SK-N-MC (cell line): ENCODE measurements at regions not wholly inside any gene's neighbourhood (a gene's known extent, or its start where the extent isn't known, plus 50 kb on each side); places are given as distances from the start of the nearest gene placed in this dataset.

Experiments used
- EZH2 ChIP-seq: fragments of 200-600 bp; sonication (generic); IDR thresholded peaks from one replicate; pipeline ENCODE4 v1.6.1; 2017; ENCODE audit warnings: antibody characterized with exemption
- FOXP2 ChIP-seq: optimal IDR thresholded peaks from 2 replicates; pipeline ENCODE3; 2011; ENCODE audit warnings: mild to moderate bottlenecking, moderate library complexity; ENCODE audit not compliant: insufficient read depth; ENCODE audit errors: extremely low read length, control extremely low read depth
- POLR2AphosphoS5 ChIP-seq: IDR thresholded peaks from 2 replicates; pipeline ENCODE4 v1.6.1; 2012; ENCODE audit warnings: mild to moderate bottlenecking, low read depth, low read length, borderline replicate concordance

GRCh38 chr2:34121076-34121475 is 522.0 kb upstream of the FAM98A start:
- TF ChIP-seq EZH2 = no peak
- no peak for TF ChIP-seq POLR2AphosphoS5
- TF ChIP-seq FOXP2 = no peak
